ENCODE measurements at regions not wholly inside any gene's neighbourhood (a gene's known extent, or its start where the extent isn't known, plus 50 kb on each side); places are given as distances from the start of the nearest gene placed in this dataset.

DNA sequence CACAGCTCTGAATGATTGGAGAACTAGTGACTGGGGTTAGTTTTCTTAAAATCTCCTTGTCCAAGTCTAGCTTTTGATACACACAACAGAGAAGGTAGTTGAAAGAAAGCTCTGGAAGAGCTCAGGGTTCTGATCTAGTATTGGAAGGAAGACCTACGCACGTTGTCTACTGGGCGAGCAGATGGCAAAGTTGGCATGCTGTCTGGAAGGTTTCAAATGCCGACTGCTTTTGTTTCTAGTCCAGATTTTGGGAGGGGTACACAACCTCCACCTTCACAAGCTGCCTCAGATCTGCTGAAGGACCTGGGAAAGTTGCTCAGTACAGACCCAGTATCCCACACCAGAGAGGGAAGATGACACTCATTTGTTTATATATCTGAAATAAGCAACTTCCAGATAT, 507.3 kb downstream of the RNF144A start:
- Histone ChIP-seq H3K27ac (ENCODE audit: low read length) (no peak overlapping the region), H3K9ac (ENCODE audit: low read depth, low read length) (no peak overlapping the region), H3K4me3 (ENCODE audit: low read length) (no peak overlapping the region), H3K36me3 (ENCODE audit: insufficient read depth, low read depth, low read length) (no peaks in the 10 kb centered on the region), H3K4me1 (ENCODE audit: insufficient read depth, low read length) (peaks cover 7% of the 10 kb centered on the region; the same call in 1 of the 2 replicates), H3K27me3 (ENCODE audit: insufficient read depth, low read length) (0 out of 2 replicates have a peak, but pooled peaks cover 8% of the 10 kb centered on the region), H3K9me3 (ENCODE audit: insufficient read depth, low read depth, low read length) (no peaks in the 10 kb centered on the region)

DNA sequence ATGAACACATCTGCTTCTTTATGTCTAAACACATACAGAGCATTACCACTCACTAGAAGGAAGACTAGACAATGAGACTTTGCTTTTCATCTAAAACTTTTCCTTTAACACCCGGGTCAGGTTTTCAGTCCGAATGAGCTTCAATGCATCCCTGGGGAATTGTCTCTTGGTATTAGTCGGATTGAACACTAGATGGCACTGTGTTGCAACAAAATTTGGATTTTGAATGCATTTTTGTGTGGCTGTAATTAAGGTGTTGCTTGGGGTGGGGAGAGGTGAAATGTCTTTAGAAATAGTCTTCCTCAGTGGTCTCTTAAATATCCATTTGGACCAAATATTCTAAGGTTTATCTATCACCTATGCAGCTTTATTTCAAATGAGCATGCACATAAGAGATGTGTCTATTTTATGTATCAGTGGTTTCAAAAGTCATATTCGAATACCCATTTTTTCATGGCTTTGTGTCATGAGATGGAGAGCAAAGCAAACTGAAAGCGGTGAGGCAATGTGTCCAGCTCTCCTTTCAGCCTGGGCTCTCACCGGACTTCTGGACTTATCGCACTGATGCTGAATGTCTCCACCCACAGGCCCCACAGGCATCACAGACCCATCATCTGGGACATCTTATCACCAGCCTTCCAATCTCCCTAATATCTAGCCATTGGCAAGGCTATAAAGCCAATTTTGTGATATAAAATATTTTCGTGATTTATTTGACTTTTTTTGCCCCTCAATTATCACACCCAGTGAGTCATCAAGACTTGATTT, 510.3 kb downstream of the RNF144A start:
- H3K9ac ChIP-seq (ENCODE audit: low read depth, low read length): peak overlapping the region; percentile 16; the same call in 1 of the 2 replicates
- no peak overlapping the region for H3K27ac ChIP-seq (ENCODE audit: low read length)

DNA sequence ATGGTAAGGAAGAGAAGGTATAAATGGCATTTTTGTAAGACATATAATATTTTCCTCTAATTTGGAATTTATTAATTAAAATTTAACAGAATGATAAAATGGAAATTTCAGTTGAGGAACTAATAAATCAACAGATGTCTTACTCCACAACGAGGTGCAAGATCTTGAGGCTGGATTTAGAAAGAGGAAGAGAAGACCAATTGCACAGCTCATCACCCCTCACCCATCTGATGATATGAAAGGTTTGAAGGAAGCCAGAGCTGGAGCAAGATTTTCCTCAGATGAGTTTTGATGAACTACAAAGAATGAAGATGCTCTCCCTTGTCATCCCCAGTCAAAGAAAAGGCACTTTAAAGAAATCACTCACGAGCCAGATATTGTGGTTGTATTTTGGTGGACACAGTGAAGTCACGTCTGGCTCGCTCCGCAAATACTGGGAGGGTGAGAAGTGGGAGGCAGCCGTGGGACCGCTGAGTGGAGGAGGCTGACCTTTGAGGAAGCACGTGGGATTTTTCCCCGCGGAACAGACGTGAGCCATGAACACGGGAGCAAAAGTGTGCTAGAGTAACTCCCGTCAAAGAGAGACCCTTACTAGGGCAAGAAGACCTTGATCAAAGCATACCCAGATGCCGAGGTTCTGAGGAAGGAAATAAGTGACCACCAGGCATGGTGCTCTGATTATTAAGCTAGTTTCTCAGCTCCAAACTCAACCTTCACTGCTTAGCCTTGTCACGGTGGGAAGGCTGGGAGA, 511.4 kb downstream of the RNF144A start:
- Histone ChIP-seq H3K4me1 (ENCODE audit: insufficient read depth, low read length) (peaks cover 20% of the 10 kb centered on the region; the same call in 1 of the 2 replicates), H3K9me3 (ENCODE audit: insufficient read depth, low read depth, low read length) (peaks cover 9% of the 10 kb centered on the region; the same call in 1 of the 2 replicates), H3K4me3 (ENCODE audit: low read length) (no peak overlapping the region), H3K36me3 (ENCODE audit: insufficient read depth, low read depth, low read length) (no peaks in the 10 kb centered on the region), H3K27me3 (ENCODE audit: insufficient read depth, low read length) (0 out of 2 replicates have a peak, but pooled peaks cover 11% of the 10 kb centered on the region), H3K9ac (ENCODE audit: low read depth, low read length) (no peak overlapping the region), H3K27ac (ENCODE audit: low read length) (no peak overlapping the region)

More for the DNA sequence above, 510.3 kb downstream of the RNF144A start:
- H3K4me1 ChIP-seq (ENCODE audit: insufficient read depth, low read length): peaks cover 20% of the 10 kb centered on the region; the same call in 1 of the 2 replicates
- H3K9me3 ChIP-seq (ENCODE audit: insufficient read depth, low read depth, low read length): no peaks in the 10 kb centered on the region
- H3K36me3 ChIP-seq (ENCODE audit: insufficient read depth, low read depth, low read length): no peaks in the 10 kb centered on the region
- H3K4me3 ChIP-seq (ENCODE audit: low read length): no peak overlapping the region
- H3K27me3 ChIP-seq (ENCODE audit: insufficient read depth, low read length): 0 out of 2 replicates have a peak, but pooled peaks cover 11% of the 10 kb centered on the region

- Histone ChIP-seq H3K9ac (ENCODE audit: low read depth, low read length) (peak overlapping the region; percentile 73; the same call in 1 of the 2 replicates), H3K27me3 (ENCODE audit: insufficient read depth, low read length) (0 out of 2 replicates have a peak, but pooled peaks cover 11% of the 10 kb centered on the region), H3K27ac (ENCODE audit: low read length) (peak overlapping the region; percentile 80), H3K9me3 (ENCODE audit: insufficient read depth, low read depth, low read length) (peaks cover 19% of the 10 kb centered on the region; the same call in 1 of the 2 replicates), H3K4me1 (ENCODE audit: insufficient read depth, low read length) (peaks cover 20% of the 10 kb centered on the region; the same call in 1 of the 2 replicates), H3K4me3 (ENCODE audit: low read length) (no peak overlapping the region), H3K36me3 (ENCODE audit: insufficient read depth, low read depth, low read length) (no peaks in the 10 kb centered on the region)
Measured at GRCh38 chr2:7429733-7430132, 512.5 kb downstream of the RNF144A start.

DNA sequence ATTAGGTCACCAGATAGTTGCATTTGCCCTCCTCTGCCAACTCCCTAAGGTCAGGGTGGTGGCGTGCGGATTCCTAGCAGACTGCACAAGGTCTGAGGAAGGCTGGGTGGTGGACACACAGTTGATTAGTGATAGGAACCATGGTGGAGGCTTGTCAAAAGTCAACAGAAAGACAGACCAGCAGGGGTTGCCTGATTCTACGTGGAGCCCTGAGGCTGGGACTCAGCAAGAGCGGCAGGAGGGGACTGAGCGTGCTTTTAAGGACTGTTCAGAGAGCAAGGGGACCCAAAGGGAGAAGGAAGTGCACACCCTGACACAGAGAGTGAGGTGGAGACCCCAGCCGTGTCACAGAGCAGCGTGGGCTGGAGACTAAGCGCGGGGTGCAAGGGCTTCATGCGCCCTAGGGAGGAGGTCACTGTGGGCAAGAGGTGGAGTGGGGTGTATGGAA, 513.2 kb downstream of the RNF144A start:
- peak overlapping the region; percentile 73 for H3K9ac ChIP-seq (ENCODE audit: low read depth, low read length)
- H3K4me3 ChIP-seq (ENCODE audit: low read length): peak overlapping the region; percentile 43; the same call in 1 of the 2 replicates
- peaks cover 19% of the 10 kb centered on the region; the same call in 1 of the 2 replicates for H3K9me3 ChIP-seq (ENCODE audit: insufficient read depth, low read depth, low read length)
- H3K36me3 ChIP-seq (ENCODE audit: insufficient read depth, low read depth, low read length): no peaks in the 10 kb centered on the region
- peak overlapping the region; percentile 80 for H3K27ac ChIP-seq (ENCODE audit: low read length)
- H3K27me3 ChIP-seq (ENCODE audit: insufficient read depth, low read length): 0 out of 2 replicates have a peak, but pooled peaks cover 11% of the 10 kb centered on the region
- H3K4me1 ChIP-seq (ENCODE audit: insufficient read depth, low read length): peaks cover 20% of the 10 kb centered on the region; the same call in 1 of the 2 replicates

DNA sequence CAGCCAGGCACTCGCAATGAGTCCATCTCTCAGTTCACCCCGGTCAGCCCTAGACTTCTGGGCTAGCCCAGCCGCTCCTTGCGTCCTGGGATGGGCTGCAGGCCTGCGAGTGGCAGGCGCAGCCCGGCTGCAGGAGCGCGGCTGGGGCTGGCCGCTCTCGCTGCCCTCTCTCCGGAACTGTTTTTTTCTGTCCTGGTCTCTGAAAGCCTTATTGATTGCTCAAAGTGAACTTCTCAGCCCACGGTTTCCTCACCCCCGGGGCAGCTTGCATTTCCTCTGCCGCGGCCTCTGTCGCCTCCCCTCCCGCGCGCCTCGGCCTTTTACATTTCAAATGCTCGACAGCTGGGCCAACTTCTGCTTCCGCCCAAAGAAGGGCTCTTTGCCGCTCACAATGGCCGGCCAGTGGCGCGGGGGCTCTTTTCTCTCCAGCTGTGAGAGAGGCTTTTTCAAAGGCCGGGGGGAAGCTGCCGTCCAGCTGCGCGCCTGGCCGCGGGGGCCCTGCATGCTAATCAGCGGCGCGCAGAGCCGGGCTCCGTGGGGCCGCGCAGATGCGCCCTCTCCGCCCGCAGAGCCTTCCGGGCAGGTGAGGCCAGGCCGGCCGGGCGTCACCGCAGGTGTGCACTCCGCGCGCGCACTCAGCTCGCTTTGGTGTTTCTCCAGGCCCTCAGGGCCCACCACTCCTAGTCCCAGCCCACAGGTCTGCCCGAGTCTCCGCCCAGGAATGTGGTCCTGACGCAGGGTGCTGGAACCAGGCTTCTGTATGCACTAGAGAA, 513.8 kb downstream of the RNF144A start:
- H3K4me3 ChIP-seq (ENCODE audit: low read length): peak overlapping the region; percentile 43; the same call in 1 of the 2 replicates
- H3K27me3 ChIP-seq (ENCODE audit: insufficient read depth, low read length): 0 out of 2 replicates have a peak, but pooled peaks cover 11% of the 10 kb centered on the region
- peaks cover 19% of the 10 kb centered on the region; the same call in 1 of the 2 replicates for H3K9me3 ChIP-seq (ENCODE audit: insufficient read depth, low read depth, low read length)
- H3K9ac ChIP-seq (ENCODE audit: low read depth, low read length): peak overlapping the region; percentile 73
- peak overlapping the region; percentile 80 for H3K27ac ChIP-seq (ENCODE audit: low read length)
- peaks cover 20% of the 10 kb centered on the region; the same call in 1 of the 2 replicates for H3K4me1 ChIP-seq (ENCODE audit: insufficient read depth, low read length)
- H3K36me3 ChIP-seq (ENCODE audit: insufficient read depth, low read depth, low read length): no peaks in the 10 kb centered on the region

GRCh38 chr2:7432436-7432835, 515.2 kb downstream of the RNF144A start:
- H3K9me3 ChIP-seq (ENCODE audit: insufficient read depth, low read depth, low read length): peaks cover 19% of the 10 kb centered on the region; the same call in 1 of the 2 replicates
- H3K27me3 ChIP-seq (ENCODE audit: insufficient read depth, low read length): 0 out of 2 replicates have a peak, but pooled peaks cover 11% of the 10 kb centered on the region
- H3K4me3 ChIP-seq (ENCODE audit: low read length): no peak overlapping the region
- no peaks in the 10 kb centered on the region for H3K36me3 ChIP-seq (ENCODE audit: insufficient read depth, low read depth, low read length)
- no peak overlapping the region for H3K9ac ChIP-seq (ENCODE audit: low read depth, low read length)
- H3K4me1 ChIP-seq (ENCODE audit: insufficient read depth, low read length): peaks cover 20% of the 10 kb centered on the region; the same call in 1 of the 2 replicates
- H3K27ac ChIP-seq (ENCODE audit: low read length): no peak overlapping the region

DNA sequence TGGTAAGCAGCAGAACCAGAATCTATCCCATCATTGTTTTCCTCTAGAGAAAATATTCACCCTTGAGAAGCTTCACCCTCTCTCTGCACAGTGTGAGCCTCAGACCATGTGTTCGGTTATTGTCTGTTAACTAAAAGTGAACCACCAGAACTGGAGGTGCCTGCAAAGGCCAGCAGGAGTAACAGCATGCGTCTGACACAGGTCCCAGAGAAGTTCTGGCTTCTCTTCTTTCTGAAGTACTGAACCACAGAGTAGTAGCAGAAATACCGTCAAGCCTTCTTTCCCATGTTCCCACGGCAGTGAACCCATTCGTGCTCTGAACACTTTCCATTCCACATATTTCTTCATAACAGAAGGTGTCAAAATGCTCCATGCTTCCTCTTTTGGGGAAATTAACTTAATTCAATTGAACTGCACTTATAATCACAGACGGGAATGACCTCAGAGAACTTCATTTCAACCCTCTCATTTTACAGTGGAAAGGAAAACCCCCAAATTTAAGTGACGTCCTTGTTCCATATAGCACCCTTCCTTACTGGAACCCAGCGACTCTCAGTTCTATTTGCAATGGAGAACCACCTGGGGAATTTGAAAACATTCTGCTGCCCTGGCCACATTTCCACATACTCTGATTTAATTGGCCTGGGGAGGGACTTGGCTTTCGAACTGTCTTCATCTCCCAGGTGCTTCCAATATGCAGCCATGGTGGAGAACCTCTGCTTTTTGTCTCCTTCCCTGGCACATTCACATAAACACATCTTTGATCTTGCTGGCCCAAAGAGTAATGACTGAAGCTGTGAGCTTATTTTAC, 519.1 kb downstream of the RNF144A start:
- peaks cover 3% of the 10 kb centered on the region; the same call in 1 of the 2 replicates for H3K4me1 ChIP-seq (ENCODE audit: insufficient read depth, low read length)
- H3K36me3 ChIP-seq (ENCODE audit: insufficient read depth, low read depth, low read length): no peaks in the 10 kb centered on the region
- H3K9me3 ChIP-seq (ENCODE audit: insufficient read depth, low read depth, low read length): peaks cover 19% of the 10 kb centered on the region; the same call in 1 of the 2 replicates
- no peaks in the 10 kb centered on the region for H3K27me3 ChIP-seq (ENCODE audit: insufficient read depth, low read length)
- no peak overlapping the region for H3K4me3 ChIP-seq (ENCODE audit: low read length)
- no peak overlapping the region for H3K27ac ChIP-seq (ENCODE audit: low read length)
- no peak overlapping the region for H3K9ac ChIP-seq (ENCODE audit: low read depth, low read length)

GRCh38 chr2:7437141-7437540, 519.9 kb downstream of the RNF144A start:
- no peak overlapping the region for H3K27ac ChIP-seq (ENCODE audit: low read length)
- H3K27me3 ChIP-seq (ENCODE audit: insufficient read depth, low read length): no peaks in the 10 kb centered on the region
- H3K4me1 ChIP-seq (ENCODE audit: insufficient read depth, low read length): no peaks in the 10 kb centered on the region
- H3K4me3 ChIP-seq (ENCODE audit: low read length): no peak overlapping the region
- H3K9ac ChIP-seq (ENCODE audit: low read depth, low read length): no peak overlapping the region
- H3K36me3 ChIP-seq (ENCODE audit: insufficient read depth, low read depth, low read length): no peaks in the 10 kb centered on the region
- H3K9me3 ChIP-seq (ENCODE audit: insufficient read depth, low read depth, low read length): peaks cover 19% of the 10 kb centered on the region; the same call in 1 of the 2 replicates
